Activated CD4-positive, alpha-beta T cell treated with anti-CD3 and anti-CD28 coated beads for 36 hours (primary cell): ENCODE measurements at regions not wholly inside any gene's neighbourhood (a gene's known extent, or its start where the extent isn't known, plus 50 kb on each side); places are given as distances from the start of the nearest gene placed in this dataset.

Source experiments
- ATAC-seq: fragments of 200-7000 bp; cut with Tn5 transposase; one replicate; pipeline ENCODE4 v1.10.0; 2021; ENCODE audit warnings: mild to moderate bottlenecking, moderate library complexity
- CTCF ChIA-PET: fragments of 350-600 bp; sonication (Branson Sonifier 250); formaldehyde crosslinking; loops from one replicate; lab custom pipeline; 2021; ENCODE audit warnings: antibody characterized with exemption; lab: Charles Lee
- POLR2A ChIA-PET: fragments of 350-600 bp; sonication (Branson Sonifier 250); formaldehyde crosslinking; loops from one replicate; lab custom pipeline; 2021; ENCODE audit warnings: antibody characterized with exemption, inconsistent platforms; lab: Charles Lee
- DNase-seq: peaks from one replicate; pipeline ENCODE4 v3.0.0-alpha.2; 2020
- H3K27ac Mint-ChIP-seq: one replicate; pipeline ENCODE4 v1.8.0; 2021; ENCODE audit warnings: mixed read lengths
- H3K27me3 Mint-ChIP-seq: one replicate; pipeline ENCODE4 v1.8.0; 2021; ENCODE audit warnings: mixed read lengths
- H3K36me3 Mint-ChIP-seq: one replicate; pipeline ENCODE4 v1.8.0; 2021; ENCODE audit warnings: low read depth, mixed read lengths
- H3K4me1 Mint-ChIP-seq: one replicate; pipeline ENCODE4 v1.8.0; 2021; ENCODE audit warnings: mixed read lengths
- H3K4me3 Mint-ChIP-seq: one replicate; pipeline ENCODE4 v1.8.0; 2021; ENCODE audit warnings: mild to moderate bottlenecking, moderate library complexity, mixed read lengths
- H3K9me3 Mint-ChIP-seq: one replicate; pipeline ENCODE4 v1.8.0; 2021; ENCODE audit warnings: low read depth, mixed read lengths
- intact Hi-C, 2 experiments: fragments of 100-400 bp; cut with DNase I in 1 of 2; cut with micrococcal nuclease in 1 of 2; formaldehyde crosslinking; loops; one replicate each; pipeline versions ENCODE4 v1.14.2 to v1.15.1; 2022 to 2024; cut with DNase I, micrococcal nuclease

DNA sequence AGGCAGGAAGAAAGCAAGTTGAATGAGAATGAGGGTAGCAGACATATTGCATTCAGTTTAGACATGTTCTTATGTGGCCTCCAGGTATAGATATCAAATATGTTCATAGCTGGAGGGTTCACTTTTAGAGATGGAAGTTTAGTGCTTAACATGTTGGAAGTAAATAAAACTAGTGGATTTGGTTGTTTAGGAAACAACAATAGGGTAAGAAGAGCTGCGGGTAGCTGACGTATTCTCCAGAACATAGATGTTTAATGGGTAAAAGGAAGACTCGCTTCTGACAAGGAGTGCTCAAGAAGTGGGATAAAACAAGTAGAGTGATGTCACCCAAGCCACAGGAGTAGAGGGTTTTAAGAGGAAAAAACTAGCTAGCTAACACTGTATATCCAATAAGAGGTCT is 128.4 kb upstream of the COL21A1 start:
- ChIA-PET CTCF (interaction anchor here (0.6 to 1.6 kb wide), 4 partner anchors 13 to 322 kb away, joined by 3 to 5 read pairs (median 3); no protein-coding TSS in a partner anchor), POLR2A (interaction anchor here (0.6 kb wide), 1 partner anchor 228 kb away, joined by 4 read pairs; no protein-coding TSS in a partner anchor)
- Mint-ChIP-seq H3K27ac (peak overlapping the region; percentile 4), H3K4me1 (no peaks in the 10 kb centered on the region), H3K36me3 (no peaks in the 10 kb centered on the region), H3K27me3 (peaks cover 2% of the 10 kb centered on the region), H3K4me3 (no peak overlapping the region), H3K9me3 (no peaks in the 10 kb centered on the region)
- intact Hi-C loops: no loop called here
- DNase-seq (no peak), ATAC-seq (no peak)

DNA sequence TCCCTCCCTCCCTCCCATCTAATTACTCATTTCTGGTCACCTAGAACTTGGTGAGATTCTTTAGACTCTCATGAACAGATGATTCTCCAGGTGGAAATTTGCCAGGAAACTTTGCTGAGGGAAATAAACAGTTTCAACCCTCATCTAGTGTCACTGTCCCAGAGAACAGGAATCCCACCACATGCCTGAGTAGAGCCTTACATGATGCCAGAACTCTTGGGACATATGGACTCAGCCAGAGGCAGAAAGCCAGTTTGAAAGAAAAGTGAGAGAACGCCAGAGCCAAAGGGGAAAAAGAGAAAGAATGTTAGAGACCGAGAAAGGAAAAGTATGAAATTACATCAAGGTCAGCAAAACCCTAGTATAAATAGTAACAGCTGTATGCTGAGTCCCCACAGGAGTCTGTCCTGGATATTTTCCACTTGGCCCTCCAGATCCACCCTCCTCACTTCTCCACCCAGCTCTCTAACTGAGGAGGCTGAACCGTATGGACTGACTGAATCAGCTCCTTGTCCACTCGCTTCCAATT is 127.5 kb upstream of the COL21A1 start:
- Mint-ChIP-seq H3K27ac (no peak overlapping the region), H3K4me3 (no peak overlapping the region), H3K9me3 (no peaks in the 10 kb centered on the region), H3K27me3 (peaks cover 2% of the 10 kb centered on the region), H3K4me1 (peaks cover 4% of the 10 kb centered on the region), H3K36me3 (no peaks in the 10 kb centered on the region)
- ATAC-seq (no peak), DNase-seq (no peak)
- CTCF ChIA-PET: interaction anchor here (1.6 kb wide), 1 partner anchor 14 kb away, joined by 5 read pairs; no protein-coding TSS in a partner anchor
- intact Hi-C loops: loop anchor here in 1 of 2 experiments (5.0 kb wide), 1 partner anchor 197 kb away; no protein-coding TSS in a partner anchor
- POLR2A ChIA-PET: interaction anchor here (0.6 kb wide), 1 partner anchor 229 kb away, joined by 4 read pairs; no protein-coding TSS in a partner anchor

- H3K27me3 Mint-ChIP-seq: peaks cover 2% of the 10 kb centered on the region
- H3K36me3 Mint-ChIP-seq: no peaks in the 10 kb centered on the region
- ATAC-seq (no peak), DNase-seq (no peak)
- H3K9me3 Mint-ChIP-seq: no peaks in the 10 kb centered on the region
- no peak overlapping the region for H3K27ac Mint-ChIP-seq
- H3K4me3 Mint-ChIP-seq: no peak overlapping the region
- ChIA-PET CTCF (interaction anchor here (0.6 kb wide), 1 partner anchor 1124 kb away, joined by 4 read pairs; no protein-coding TSS in a partner anchor), POLR2A (no interaction called here)
- intact Hi-C loops: loop anchor here in 1 of 2 experiments (5.0 kb wide), 1 partner anchor 200 kb away; no protein-coding TSS in a partner anchor
- peaks cover 4% of the 10 kb centered on the region for H3K4me1 Mint-ChIP-seq
Measured at GRCh38 chr6:56372406-56372995, 125.1 kb upstream of the COL21A1 start.

DNA sequence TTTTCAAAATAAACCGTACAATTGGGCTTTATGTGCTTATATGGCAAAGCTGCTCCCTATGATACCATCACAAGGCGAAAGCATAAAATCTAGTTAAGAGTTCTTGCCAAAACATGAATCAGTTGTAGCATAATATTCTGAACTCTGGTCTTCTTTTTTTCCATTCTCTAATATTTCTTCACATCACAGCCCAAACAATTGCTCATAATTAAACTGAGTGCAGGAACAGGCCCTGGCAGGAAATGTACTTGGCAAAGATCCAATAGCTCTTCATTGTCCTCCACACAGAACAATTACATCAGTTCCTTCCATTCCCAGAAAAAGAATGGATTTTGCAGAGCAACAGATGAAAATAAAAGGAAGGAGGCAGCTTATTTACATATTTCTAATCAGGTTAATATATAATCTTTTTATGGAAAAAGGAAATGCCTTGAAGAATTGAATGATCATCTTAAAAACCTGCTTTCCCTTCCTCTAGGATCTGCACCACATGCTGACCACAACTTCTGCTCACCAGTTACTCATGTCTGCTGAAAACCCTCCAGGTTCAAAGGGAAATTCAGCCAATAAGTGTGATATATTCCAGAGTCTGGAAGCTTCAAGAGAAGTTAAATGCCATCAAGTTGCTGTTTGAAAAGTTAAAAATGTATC is 123.3 kb upstream of the COL21A1 start:
- no peak for DNase-seq
- Mint-ChIP-seq H3K36me3 (no peaks in the 10 kb centered on the region), H3K27me3 (peaks cover 2% of the 10 kb centered on the region), H3K4me3 (no peak overlapping the region), H3K9me3 (no peaks in the 10 kb centered on the region), H3K4me1 (peaks cover 4% of the 10 kb centered on the region), H3K27ac (no peak overlapping the region)
- CTCF ChIA-PET: interaction anchor here (0.8 to 1.6 kb wide), 2 partner anchors 13 to 225 kb away, joined by 3 to 4 read pairs; no protein-coding TSS in a partner anchor
- intact Hi-C loops: loop anchor here in 1 of 2 experiments (5.0 kb wide), 1 partner anchor 202 kb away; no protein-coding TSS in a partner anchor
- POLR2A ChIA-PET: no interaction called here
- no peak for ATAC-seq

DNA sequence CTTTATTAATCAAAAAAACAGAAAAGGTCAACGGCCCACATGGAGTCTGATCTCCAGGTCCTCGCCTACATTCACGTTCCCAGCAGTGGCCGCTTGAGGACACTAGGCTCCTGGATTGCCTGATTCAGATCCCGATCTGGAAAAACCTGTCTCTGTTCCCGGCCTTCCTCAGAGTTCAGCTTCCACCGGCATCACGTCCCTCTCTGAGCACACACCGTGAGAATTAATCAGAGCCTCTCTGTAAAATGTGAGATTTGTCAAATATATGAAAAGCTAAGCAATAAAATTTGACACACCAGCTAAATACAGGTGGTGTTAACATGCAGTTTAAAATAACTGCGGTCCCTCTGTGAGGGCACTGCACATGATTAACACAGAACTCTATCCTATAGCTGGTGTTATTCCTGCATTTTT is 122.8 kb upstream of the COL21A1 start:
- ChIA-PET CTCF (interaction anchor here (0.8 to 1.6 kb wide), 2 partner anchors 12 to 225 kb away, joined by 3 to 4 read pairs; no protein-coding TSS in a partner anchor), POLR2A (no interaction called here)
- intact Hi-C loops: loop anchor here in 1 of 2 experiments (5.0 kb wide), 1 partner anchor 202 kb away; no protein-coding TSS in a partner anchor
- ATAC-seq (no peak), DNase-seq (no peak)
- H3K27me3 Mint-ChIP-seq: peaks cover 2% of the 10 kb centered on the region
- no peak overlapping the region for H3K4me3 Mint-ChIP-seq
- H3K4me1 Mint-ChIP-seq: peaks cover 4% of the 10 kb centered on the region
- H3K27ac Mint-ChIP-seq: no peak overlapping the region
- H3K9me3 Mint-ChIP-seq: no peaks in the 10 kb centered on the region
- H3K36me3 Mint-ChIP-seq: no peaks in the 10 kb centered on the region

GRCh38 chr6:56368491-56368890 is 121.1 kb upstream of the COL21A1 start:
- no peaks in the 10 kb centered on the region for H3K27me3 Mint-ChIP-seq
- ATAC-seq: no peak
- intact Hi-C loops: no loop called here
- H3K4me1 Mint-ChIP-seq: peaks cover 5% of the 10 kb centered on the region
- POLR2A ChIA-PET: no interaction called here
- H3K9me3 Mint-ChIP-seq: no peaks in the 10 kb centered on the region
- DNase-seq: no peak
- no peak overlapping the region for H3K4me3 Mint-ChIP-seq
- CTCF ChIA-PET: no interaction called here
- H3K36me3 Mint-ChIP-seq: no peaks in the 10 kb centered on the region
- no peak overlapping the region for H3K27ac Mint-ChIP-seq

- Mint-ChIP-seq H3K9me3 (no peaks in the 10 kb centered on the region), H3K4me1 (peaks cover 5% of the 10 kb centered on the region), H3K27ac (no peak overlapping the region), H3K27me3 (no peaks in the 10 kb centered on the region), H3K36me3 (no peaks in the 10 kb centered on the region), H3K4me3 (no peak overlapping the region)
- no peak for ATAC-seq
- DNase-seq: no peak
- ChIA-PET POLR2A (no interaction called here), CTCF (no interaction called here)
- intact Hi-C loops: no loop called here
Measured at GRCh38 chr6:56366141-56366852, 118.9 kb upstream of the COL21A1 start.

GRCh38 chr6:56364827-56365339 is 117.5 kb upstream of the COL21A1 start:
- no peak overlapping the region for H3K4me3 Mint-ChIP-seq
- no peaks in the 10 kb centered on the region for H3K27me3 Mint-ChIP-seq
- intact Hi-C loops: no loop called here
- peaks cover 2% of the 10 kb centered on the region for H3K4me1 Mint-ChIP-seq
- no peak for ATAC-seq
- H3K27ac Mint-ChIP-seq: no peak overlapping the region
- H3K36me3 Mint-ChIP-seq: no peaks in the 10 kb centered on the region
- H3K9me3 Mint-ChIP-seq: no peaks in the 10 kb centered on the region
- DNase-seq: no peak
- ChIA-PET POLR2A (no interaction called here), CTCF (interaction anchor here (1.3 to 1.6 kb wide), 2 partner anchors 207 to 230 kb away, joined by 3 to 6 read pairs; no protein-coding TSS in a partner anchor)

DNA sequence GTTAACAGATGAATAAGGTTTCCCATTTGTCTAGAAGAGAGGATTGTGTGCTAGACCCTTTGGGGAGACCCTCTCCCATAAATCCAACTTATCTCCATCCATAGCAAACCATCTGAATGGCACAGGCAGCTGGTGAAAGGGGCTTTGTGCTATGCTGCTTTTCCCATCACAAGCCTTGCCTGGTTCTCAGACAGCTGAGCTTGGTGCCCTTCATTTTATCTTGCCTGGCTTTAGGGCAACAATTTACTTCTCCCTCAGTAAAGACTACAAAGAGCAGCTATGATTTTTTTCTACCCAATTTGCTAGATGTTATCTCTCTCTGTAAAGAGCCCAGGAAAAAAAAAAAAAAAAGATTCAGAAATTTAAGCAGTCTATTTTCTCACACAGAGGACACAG is 117.0 kb upstream of the COL21A1 start:
- no peaks in the 10 kb centered on the region for H3K9me3 Mint-ChIP-seq
- H3K27ac Mint-ChIP-seq: no peak overlapping the region
- intact Hi-C loops: no loop called here
- DNase-seq: no peak
- CTCF ChIA-PET: interaction anchor here (1.3 to 1.6 kb wide), 2 partner anchors 207 to 231 kb away, joined by 3 to 6 read pairs; no protein-coding TSS in a partner anchor
- POLR2A ChIA-PET: no interaction called here
- H3K36me3 Mint-ChIP-seq: no peaks in the 10 kb centered on the region
- H3K4me3 Mint-ChIP-seq: no peak overlapping the region
- no peak for ATAC-seq
- peaks cover 2% of the 10 kb centered on the region for H3K4me1 Mint-ChIP-seq
- H3K27me3 Mint-ChIP-seq: no peaks in the 10 kb centered on the region

DNA sequence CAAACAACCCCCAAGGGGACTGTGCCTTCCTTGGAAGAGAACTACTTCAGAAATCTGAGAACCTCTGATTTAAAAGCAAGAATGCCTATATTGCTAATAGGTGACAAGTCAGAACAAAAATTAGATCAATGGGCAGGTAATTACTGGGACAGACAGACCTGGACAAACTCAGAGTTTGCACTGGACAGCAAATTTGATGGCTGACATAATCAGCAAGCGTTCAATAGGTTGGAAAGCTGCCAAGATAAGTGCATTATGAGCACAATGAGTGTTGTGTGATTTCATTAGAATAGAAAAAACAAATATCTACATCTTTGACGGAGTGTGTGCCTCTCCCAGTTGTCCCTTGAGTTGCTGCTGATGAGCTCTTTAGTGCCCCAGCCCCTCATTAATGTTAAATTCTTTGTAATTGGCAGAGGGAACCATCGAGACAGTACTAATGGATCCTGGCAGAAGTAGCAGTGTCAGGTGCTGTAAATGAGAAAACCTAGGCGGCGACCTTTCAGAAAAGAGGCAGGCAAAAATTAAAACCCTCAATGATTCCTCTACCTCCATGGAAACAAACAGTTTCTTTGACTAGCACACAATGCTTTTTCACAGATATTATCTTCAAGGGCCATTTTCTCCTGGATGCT is 116.5 kb upstream of the COL21A1 start:
- CTCF ChIA-PET: interaction anchor here (1.3 to 1.6 kb wide), 2 partner anchors 208 to 231 kb away, joined by 3 to 6 read pairs; no protein-coding TSS in a partner anchor
- H3K9me3 Mint-ChIP-seq: no peaks in the 10 kb centered on the region
- no peak overlapping the region for H3K4me3 Mint-ChIP-seq
- POLR2A ChIA-PET: no interaction called here
- peaks cover 2% of the 10 kb centered on the region for H3K4me1 Mint-ChIP-seq
- intact Hi-C loops: no loop called here
- H3K27ac Mint-ChIP-seq: no peak overlapping the region
- ATAC-seq (no peak), DNase-seq (no peak)
- H3K36me3 Mint-ChIP-seq: no peaks in the 10 kb centered on the region
- no peaks in the 10 kb centered on the region for H3K27me3 Mint-ChIP-seq
